22Rv1 (cell line): ENCODE measurements at regions not wholly inside any gene's neighbourhood (a gene's known extent, or its start where the extent isn't known, plus 50 kb on each side); places are given as distances from the start of the nearest gene placed in this dataset.

Source experiments
- H3K27ac ChIP-seq: fragments of 450-650 bp; 2 replicates; pipeline ENCODE4 v1.5.1; 2017
- ZFX ChIP-seq: fragments of 450-650 bp; IDR thresholded peaks from 2 replicates; pipeline ENCODE4 v1.6.1; 2017; ENCODE audit warnings: antibody characterized with exemption, borderline replicate concordance
- TF ChIP-seq, protein P1 (sequence below): fragments of 450-650 bp; IDR thresholded peaks from 2 replicates; pipeline ENCODE4 v1.5.1; 2017; ENCODE audit warnings: mild to moderate bottlenecking

DNA sequence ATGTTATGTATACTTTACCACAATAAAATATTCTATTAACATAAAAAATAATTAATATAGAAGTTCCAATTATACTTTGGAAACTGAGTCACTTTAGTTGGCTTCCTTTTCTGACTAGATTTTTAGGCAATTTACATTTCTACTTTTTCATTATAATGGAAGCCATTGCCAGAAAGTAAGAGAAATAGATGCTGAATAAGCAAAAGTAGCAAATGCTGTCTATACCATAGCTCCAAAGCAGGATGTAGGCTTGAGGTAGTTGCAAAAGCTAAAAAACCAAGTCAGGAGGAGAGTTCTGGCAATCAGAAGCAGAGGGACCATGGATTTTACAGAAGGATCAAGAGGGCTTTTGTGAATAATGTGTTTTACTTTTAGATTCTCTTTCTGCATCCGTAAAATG lies 262.4 kb upstream of the TMEM229A start:
- H3K27ac ChIP-seq, result no peak overlapping the region
- TF ChIP-seq, protein P1, sequence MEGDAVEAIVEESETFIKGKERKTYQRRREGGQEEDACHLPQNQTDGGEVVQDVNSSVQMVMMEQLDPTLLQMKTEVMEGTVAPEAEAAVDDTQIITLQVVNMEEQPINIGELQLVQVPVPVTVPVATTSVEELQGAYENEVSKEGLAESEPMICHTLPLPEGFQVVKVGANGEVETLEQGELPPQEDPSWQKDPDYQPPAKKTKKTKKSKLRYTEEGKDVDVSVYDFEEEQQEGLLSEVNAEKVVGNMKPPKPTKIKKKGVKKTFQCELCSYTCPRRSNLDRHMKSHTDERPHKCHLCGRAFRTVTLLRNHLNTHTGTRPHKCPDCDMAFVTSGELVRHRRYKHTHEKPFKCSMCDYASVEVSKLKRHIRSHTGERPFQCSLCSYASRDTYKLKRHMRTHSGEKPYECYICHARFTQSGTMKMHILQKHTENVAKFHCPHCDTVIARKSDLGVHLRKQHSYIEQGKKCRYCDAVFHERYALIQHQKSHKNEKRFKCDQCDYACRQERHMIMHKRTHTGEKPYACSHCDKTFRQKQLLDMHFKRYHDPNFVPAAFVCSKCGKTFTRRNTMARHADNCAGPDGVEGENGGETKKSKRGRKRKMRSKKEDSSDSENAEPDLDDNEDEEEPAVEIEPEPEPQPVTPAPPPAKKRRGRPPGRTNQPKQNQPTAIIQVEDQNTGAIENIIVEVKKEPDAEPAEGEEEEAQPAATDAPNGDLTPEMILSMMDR, result no peak
- TF ChIP-seq ZFX, result no peak

DNA sequence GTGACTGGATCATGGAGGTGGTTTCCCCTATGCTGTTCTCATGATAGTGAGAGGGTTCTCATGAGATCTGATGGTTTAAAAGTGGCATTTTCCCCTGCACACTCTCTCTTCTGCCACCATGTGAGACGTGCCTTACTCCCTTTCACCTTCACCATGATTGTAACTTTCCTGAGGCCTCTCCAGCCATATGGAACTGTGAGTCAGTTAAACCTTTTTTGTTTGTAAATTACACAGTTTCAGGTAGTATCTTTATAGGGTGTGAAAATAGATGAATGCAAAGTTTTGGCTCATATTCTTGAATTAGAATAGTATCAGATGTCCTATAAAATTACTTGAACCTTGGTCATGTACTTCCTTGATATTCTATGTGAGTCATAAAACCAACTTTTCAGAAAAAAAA lies 252.1 kb upstream of the TMEM229A start:
- no peak for TF ChIP-seq ZFX
- TF ChIP-seq, protein P1, result no peak
- H3K27ac ChIP-seq, result no peak overlapping the region

- no peak for TF ChIP-seq ZFX
- TF ChIP-seq, protein P1, result peak; percentile 86
- H3K27ac ChIP-seq, result no peak overlapping the region
Observed at GRCh38 chr7:124276005-124276622, 243.2 kb upstream of the TMEM229A start.

GRCh38 chr7:124275411-124275810 lies 242.5 kb upstream of the TMEM229A start:
- TF ChIP-seq, protein P1, result no peak
- TF ChIP-seq ZFX, result no peak
- H3K27ac ChIP-seq, result no peak overlapping the region; the same call in 1 of the 2 replicates

GRCh38 chr7:124269774-124270173 lies 236.9 kb upstream of the TMEM229A start:
- TF ChIP-seq, protein P1, result no peak
- no peak overlapping the region for H3K27ac ChIP-seq

GRCh38 chr7:124267154-124267553 lies 234.3 kb upstream of the TMEM229A start:
- H3K27ac ChIP-seq, result no peak overlapping the region
- TF ChIP-seq ZFX, result no peak
- TF ChIP-seq, protein P1, result no peak

DNA sequence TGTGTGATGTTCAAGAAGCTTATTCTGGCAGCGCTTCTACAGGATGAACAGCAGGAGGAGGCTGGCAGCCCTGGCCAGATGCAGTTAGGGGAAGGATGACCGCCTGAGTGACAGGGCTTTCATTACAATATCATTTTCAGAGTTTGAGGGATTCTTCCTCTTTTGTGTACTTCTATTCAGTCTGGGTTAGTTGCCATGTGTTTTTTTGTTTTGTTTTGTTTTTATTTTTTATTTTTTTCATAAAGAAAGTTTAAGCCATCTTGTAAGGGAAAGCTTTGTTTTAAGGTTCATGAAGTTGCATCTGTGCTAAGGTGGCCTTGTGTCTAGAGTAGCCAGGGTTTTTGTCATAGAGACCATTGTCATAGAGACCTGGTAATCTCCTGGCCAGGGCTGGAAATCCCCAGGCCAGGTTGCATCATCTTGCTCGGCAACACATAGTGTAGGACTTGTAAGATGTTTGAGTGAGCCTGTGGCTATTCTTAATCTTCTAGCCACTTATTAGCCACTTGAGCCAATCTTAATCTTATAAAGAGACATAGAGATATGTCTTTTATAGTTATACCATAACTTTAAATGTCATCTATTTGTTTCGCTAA lies 230.5 kb upstream of the TMEM229A start:
- TF ChIP-seq ZFX, result no peak
- TF ChIP-seq, protein P1, result no peak
- no peak overlapping the region for H3K27ac ChIP-seq
